ENCODE measurements at regions not wholly inside any gene's neighbourhood (a gene's known extent, or its start where the extent isn't known, plus 50 kb on each side); places are given as distances from the start of the nearest gene placed in this dataset.
"Not testable (repeated sequence)": the region's sequence is repeated elsewhere in the genome, so short reads cannot be mapped to it uniquely, and the experiment has no call there.

DNA sequence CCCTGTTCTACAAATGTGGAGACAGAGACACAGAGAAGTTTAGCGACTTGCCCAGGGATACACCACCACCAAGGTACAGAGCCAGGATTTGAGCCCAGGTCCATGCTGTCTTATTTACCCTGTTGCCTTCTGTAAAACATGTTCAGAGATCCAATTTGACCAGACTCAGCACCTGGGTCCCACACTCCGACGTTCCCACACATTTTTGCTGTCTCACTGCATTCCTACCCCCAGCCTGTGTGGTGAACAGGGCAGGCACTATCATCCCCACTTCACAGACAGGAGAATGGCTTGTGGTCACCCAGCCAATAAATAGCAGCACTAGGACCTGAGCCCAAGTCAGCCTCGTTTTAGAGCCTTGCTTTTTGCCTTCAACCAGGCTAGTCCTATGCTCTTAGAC lies 102.8 kb downstream of the PJA1 start:
- DNase-seq (ENCODE audit: low read depth) = no peak

DNA sequence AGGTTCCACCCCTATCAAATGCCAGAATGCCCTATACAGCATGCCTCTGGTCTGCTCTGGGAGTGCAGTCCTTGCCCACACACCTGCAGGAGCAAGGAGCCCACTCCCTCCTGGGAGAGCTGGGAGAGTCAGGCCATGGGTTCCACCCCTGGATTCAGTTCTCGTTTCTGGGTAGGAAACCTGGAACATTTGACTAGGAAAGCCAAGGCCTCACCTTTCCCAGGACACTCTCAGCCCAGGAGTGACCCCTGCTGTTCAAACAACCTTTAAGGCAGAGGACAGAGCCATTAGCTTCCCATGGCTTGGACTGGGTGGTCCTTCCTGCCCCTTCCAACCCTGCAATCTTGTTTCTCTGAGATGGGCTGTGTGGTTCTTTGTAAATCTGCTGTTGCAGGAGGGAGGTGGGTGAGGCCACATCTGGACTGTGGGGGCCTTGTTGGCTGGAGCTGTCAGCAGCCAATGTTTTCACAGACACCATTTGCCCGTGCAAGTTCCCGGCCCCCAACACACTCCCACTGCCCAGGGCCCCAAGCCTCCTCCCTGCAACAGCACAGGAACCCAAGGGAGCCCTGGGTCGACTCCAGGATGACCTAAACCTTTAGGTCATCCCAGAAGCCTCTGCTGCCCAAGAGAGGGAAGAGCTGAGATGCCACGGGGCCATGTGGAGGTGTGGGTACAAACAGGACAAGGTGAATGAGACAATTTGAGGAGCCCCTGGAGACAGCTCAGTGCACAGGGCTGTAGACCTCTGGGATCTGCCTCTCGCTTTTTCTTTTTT lies 104.4 kb downstream of the PJA1 start:
- DNase-seq (ENCODE audit: low read depth) = no peak

DNA sequence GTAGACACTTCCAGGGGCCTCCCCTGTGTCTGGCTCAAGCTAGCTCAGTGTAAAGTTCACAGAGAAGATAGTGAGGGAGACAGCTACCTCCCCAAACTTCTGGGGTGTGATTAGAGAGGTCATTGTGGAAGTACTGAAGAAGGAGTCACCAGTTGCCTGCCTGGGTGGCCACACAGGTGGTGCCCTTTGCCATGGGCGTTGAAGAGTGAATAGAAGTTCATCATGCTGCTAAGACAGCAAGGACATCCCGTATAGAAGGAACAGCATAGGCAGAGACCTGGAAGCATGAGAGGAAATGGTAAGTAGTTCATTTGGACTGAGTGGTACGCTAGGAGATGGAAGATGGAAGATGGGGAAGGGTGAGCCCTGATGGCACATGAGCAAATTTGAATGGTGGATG lies 110.1 kb downstream of the PJA1 start:
- DNase-seq (ENCODE audit: low read depth) = no peak

DNA sequence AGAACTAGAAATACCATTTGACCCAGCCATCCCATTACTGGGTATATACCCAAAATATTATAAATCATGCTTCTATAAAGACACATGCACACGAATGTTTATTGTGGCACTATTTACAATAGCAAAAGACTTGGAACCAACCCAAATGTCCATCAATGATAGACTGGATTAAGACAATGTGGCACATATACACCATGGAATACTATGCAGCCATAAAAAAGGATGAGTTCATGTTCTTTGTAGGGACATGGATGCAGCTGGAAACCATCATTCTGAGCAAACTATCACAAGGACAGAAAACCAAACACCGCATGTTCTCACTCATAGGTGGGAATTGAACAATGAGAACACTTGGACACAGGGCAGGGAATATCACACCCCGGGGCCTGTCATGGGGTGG lies 110.8 kb downstream of the PJA1 start:
- not testable (repeated sequence) for DNase-seq (ENCODE audit: low read depth)

DNA sequence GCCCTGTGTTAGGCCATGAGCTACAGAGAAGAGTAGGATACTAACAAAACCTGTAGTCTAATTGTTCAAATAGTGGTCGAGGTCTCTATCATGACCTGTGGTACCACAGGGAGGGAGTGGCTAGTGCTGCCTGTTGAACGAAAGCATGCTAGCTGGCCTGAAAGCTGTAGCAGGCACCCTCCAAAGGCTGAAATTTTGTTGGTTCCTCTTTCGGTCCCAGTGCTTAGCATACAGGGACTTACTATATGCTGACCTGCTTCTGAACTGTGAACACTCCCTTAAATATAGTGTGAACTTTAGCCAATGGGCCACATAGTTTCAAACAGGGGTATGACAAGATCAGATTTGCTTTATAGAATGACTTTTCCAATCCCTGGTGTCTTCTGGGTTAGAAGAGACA lies 113.4 kb downstream of the PJA1 start:
- DNase-seq (ENCODE audit: low read depth) = no peak

DNA sequence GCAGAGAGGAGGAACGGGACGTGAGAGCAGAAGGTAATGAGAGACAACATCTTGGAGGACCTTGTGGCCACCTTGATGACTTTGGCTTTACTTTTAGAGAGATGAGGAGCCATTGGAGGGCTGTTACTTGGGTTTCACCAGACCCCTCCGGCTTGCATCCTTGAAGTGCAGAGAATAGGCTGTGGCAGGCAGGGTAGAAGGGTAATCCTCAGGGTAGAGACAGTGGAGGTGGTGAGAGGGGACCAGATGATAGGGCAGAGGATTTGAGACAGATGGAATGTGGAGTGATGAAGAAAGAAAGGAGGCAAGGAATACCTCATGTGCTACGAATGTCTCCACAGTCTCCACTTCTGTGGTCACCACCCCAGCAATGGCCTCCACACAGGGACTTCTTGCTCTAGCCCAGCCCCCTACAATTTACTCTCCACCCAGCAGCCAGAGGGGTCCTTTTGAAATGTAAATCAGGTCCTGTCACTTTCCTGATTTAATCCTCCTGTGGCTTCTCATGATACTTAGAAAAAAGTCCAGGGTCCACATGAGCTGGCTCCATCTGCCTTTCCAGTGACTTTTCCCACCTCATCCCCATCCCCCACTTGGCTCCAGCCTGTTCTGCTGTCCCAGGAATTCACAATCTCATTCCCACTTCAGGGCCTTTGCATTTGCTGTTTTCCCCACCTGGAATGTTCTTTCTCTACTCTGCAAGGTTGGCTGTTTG lies 115.0 kb downstream of the PJA1 start:
- DNase-seq (ENCODE audit: low read depth) = no peak

DNA sequence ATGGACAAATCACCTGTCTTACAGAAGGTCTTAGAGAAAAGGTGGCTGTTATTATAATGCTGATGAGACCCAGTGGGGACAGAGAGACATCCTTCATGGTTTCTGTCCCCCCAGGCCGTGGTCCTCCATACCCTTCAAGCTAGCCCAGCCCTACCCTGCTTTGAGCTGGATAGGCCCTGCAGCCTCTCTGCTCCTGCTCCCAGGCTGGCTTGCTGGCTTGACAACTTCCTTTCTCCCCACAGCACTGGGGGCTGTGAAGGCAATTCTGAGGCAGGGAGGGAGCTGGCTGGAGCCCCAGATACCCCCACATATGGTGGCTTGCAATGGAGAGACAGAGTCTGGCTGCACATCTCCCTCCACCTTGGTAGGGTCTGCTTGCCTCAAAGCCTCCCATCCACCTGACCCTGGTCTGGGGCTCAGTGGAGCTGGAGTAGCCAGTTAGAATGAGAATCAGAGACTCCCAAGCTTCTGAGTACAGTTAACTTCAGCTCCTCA lies 118.2 kb downstream of the PJA1 start:
- DNase-seq (ENCODE audit: low read depth) = no peak

DNA sequence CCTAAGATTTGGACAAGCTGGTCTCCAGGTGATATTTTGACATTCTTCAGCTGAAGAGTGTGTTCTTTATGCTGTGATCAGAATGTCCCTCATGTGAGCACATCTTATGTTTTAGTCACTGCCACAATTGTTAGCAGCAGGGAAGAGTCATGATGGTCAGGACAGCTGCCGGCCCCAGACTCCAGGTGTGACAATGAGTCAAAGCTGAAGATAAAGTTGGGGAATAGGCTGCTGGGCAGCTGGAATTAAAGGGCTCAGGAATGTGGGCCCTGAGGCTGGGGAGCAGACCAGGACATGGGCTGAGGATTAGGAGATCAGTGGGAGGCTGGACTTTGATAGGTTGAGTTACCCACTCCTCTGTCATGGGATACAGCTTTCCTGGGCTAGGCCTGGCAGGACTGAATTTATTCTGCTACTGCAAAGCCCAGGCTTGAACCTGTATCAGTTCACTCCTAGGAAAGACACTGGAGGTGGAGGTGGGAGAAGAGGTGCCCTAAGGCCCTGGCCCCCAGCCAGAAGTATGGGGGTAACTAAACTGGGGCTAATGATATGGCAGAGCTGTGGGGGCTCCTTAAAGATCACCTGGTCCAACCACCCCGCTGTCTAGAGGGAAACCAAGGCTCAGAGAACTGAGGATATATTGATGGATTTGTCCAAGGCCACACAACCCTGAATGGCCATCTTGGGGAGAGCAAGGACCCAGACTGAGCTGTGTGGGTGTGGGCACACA lies 119.5 kb downstream of the PJA1 start:
- DNase-seq (ENCODE audit: low read depth) = no peak

DNA sequence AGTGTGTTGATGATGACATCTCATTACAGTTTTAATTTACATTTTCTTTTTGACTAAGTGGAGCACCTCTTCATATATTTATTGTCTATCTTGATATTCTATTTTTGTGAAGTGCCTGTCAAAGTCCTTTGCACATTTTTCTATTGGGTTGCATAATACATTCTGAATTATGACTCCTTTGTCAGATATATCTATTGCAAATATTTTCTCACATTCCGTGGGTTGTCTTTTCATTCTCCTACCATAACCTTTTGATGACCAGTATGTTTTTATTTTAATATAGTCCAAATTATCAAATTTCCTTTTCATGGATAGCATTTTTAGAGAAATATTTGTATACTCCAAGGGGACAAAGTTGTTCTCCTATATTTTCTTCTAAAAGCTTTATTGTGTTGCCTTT lies 126.4 kb downstream of the PJA1 start:
- no peak for DNase-seq (ENCODE audit: low read depth)

DNA sequence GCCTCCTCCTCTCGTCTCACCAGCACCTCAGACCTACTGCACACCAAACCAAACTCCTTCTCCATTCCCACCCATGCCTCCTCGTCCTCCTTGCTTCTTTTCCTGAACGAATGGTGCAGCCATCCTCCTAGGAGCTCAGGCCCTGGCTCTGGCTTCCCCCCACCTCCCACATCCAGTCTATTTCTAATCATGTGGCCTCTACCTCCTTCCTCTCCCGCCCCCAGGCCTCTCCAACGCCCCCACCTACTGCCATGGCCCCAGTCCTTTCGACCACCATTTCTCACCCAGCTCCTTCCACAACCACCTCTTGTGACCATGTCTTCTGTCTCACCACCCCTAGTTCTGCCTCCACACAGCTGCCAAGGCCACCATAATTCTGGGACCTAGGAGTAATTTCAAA lies 127.1 kb downstream of the PJA1 start:
- DNase-seq (ENCODE audit: low read depth) = no peak

DNA sequence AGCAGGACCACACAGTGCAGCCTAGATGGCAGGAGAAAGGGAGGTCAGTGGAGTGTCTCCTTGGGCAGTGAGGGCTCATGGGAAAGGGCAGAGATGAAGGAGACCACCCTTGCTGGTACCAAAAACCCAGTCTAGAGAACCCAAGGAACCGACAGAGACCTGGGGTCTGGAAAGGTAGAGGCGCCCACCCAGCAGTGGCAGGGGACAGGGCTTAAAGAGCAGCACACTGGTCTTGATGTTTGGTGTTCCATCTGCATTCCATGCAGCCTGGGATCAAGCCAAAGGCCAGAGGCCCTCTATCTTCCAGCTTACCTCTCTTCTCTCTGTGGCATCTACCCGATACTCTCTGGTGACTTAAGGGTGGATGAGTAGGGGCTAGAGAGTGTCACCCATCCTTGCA lies 127.5 kb downstream of the PJA1 start:
- no peak for DNase-seq (ENCODE audit: low read depth)

DNA sequence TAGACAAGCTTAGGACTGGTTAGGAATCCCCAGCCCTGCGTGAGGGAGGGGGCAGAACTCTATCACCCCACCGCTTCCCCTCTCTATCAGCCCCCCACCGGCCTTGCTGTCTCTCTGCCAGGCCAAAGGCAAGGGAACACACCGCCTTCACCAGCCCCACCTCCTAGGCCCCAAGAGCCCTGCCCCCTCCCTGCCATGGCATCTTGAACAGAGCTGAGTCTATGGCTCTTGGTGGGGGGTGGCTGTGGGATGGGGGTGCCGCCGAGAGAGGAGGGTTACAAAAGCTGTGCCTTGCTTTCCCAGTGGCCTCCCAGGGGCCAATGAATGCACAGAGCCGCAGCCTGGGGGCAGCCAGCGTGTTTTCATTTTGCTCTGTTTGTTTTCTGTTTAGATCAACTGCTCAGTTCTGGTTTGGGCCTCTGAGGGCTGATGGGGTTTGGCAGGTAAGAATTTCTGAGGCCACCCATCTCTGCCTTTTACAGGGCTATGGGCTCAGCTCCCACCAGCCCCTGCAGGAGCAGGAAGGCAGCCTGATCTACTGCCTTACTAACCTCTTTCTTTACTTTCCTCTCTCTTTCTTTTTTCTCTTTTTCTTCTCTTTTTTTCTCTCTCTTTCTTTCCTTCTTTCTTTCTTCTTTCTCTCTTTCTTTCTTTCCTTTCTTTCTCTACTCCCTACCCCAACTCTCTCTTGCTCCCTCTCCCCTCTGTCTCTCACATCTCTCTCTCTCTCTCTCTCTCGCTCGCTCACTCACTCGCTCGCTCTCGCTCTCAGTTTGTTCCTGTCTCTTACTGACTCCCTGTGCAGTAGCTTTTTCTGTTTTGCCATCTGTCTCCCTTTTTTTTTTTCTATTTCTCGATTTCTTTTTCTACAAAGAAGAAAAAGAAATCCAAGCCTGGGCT lies 128.3 kb downstream of the PJA1 start:
- no peak for DNase-seq (ENCODE audit: low read depth)

DNA sequence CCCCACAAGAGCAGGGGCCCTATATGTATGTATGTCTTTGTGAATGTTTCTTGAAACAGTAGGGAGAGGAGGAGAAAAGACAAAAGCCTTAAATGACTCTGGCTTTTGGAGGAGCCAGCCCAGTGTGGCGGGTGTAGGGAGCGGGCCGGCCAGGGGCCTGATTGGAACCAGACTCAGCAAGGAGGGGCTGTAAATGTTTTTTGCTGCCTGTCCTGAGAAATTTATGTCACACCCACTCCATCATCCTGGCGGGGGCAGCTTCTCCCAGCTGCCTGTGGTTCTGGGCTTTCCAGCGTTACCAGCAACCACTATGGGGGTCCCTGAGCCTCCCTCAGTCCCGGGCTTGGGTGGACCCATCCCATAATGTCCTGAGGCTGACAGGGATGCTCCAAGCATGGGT lies 130.8 kb downstream of the PJA1 start:
- no peak for DNase-seq (ENCODE audit: low read depth)

DNA sequence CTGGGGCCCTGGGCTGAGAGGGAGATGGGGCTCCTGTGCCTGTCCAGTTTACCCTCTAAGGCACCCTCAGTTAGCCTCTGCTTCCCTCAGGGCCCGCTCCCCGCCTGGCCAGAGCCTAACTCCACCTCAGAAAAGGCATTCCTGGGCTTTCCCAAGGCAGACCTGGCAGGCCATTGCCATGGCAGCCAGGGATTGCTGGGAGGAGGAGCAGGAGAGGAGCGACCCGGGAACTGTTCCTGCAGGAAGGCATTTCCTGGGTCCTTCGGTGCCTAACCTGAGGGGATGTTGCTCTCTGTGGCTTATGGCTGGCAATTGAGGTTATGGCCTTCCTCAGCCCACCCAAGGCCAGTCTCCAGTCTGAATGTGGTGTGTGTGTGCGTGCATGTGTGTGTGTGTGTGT lies 131.3 kb downstream of the PJA1 start:
- DNase-seq (ENCODE audit: low read depth) = no peak

DNA sequence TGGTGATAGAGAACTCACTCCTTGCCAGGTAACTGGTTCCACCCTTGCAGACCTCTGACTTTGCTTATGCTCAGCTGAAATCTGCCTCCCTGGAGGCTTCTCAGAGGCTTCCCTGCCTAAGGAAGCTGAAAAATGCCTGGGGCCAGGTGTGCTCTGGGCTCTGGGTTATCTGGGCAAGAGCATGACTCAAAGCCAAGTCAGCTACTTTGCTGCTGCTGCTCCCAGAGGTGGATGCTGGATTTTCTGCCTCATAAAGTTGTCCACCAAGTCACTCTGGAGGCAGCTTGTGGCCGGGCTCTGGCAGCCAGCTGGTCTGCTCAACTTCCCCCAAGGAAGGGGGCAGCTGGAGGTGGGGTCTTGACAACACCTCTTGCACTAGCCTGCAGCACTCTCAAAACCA lies 132.7 kb downstream of the PJA1 start:
- no peak for DNase-seq (ENCODE audit: low read depth)

DNA sequence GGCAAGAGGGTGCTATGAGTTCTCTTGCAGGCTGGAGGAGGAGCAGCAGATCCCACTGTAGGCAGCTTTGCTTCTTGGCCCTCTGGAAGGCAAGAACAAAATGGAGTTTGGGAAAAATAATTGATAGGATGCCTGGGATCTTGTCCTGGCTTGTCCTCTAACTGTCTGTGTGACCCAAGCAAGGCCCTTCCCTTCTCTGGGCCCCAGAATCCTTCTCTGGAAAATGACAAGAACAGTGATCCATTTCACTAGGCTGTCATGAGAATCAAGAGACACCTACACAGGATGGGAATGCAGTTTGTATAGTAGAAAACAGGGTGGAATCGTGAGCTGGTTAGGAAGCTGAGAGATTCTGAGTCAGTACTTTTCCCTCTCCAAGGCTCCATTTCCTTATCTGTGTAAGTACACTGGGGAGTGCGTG lies 133.3 kb downstream of the PJA1 start:
- no peak for DNase-seq (ENCODE audit: low read depth)

DNA sequence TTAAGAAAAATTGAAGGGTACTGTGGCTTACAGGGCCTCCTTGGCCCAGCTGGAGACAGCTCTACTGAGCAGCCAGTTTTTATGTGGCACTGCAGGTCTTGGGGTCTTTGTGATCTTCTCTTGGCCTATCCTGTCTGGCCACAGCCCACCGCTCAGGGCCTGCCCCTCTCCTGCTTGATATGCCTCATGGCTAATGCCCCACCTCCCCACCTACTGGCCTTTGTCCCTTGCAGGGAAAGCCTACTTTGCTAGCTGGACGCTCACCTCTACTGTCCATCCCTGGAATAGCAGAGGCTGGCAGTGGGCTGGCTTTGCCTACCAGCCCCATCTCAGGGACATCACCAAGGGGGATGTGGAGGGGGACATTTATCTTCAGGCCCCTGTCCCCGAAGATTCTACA lies 134.1 kb downstream of the PJA1 start:
- DNase-seq (ENCODE audit: low read depth) = peak; percentile 1

DNA sequence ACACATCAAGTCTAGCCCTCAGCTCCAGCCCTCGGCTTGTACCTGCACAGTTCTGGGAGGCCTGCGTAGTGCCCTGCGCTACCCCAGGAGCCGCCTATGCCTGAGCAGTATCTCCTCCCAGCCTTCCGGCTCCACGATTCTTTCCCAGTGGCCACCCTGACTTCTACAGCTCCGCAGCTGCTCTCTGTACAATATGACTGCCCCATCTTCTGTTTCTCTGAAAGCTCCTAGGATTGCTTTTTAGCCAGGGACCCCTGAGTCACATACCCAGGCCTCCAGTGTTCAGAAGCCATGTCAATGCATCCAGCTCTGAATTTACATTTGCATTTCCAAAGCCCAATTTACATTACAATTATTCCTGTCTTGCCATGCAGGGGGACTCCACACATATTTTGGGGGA lies 135.5 kb downstream of the PJA1 start:
- DNase-seq (ENCODE audit: low read depth) = no peak

DNA sequence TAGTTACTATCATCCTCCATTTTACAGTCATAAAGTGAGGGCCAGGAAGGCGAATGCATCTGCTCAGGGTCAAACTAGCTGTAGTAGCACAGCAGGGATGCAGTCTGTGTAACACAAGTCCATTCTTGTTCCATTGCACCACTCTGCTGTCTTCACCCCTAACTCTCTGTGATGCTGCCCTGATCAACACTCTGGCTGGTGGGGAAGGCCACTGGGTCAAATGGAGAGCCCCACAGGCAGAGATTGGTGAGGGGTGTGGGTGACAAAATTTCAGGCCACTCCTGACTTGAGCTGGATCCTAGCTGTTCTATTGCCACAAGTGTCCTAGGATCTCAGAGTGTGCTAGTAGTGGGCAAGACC lies 136.5 kb downstream of the PJA1 start:
- no peak for DNase-seq (ENCODE audit: low read depth)

DNA sequence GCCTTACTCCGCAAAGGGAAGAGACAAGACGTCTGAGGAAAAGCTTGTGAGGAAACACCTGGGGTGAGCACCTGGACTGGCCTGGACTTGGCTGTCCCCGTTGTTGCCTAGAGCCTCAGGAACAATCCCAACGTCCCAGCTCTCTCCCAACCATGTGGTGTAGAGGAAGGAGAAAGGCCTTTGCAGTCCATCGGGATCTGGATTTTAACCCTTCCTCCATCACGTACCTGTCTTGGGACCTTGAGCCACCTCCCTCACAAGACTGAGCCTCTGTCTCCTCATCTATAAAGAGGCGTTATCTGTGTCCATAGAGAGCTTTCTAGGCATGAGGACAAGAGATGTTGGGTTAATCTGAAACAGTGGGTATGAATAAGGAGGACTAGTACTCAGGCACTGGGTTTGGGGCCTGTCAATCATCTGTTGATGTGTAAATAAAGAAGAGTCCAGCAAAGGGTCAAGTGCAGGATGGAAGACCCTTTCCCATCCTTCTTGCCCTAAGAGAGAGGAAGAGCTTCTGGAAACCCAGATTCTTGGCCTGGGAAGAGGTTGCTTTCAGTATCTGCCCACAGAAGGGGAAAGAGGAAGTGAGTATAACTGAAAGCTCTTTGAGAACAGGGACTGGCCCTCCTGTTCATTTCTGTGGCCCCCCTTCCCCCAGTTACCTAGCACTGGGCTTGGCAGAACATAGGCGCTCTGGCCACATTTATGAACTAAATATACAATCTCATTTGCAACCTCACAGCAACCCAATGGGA lies 137.1 kb downstream of the PJA1 start:
- no peak for DNase-seq (ENCODE audit: low read depth)

All from LHCN-M2 (cell line).